ENCODE measurements at regions not wholly inside any gene's neighbourhood (a gene's known extent, or its start where the extent isn't known, plus 50 kb on each side); places are given as distances from the start of the nearest gene placed in this dataset.

GRCh38 chr3:115340586-115340985 is 193.5 kb upstream of the ZBTB20 start:
- TF ChIP-seq, protein P1, sequence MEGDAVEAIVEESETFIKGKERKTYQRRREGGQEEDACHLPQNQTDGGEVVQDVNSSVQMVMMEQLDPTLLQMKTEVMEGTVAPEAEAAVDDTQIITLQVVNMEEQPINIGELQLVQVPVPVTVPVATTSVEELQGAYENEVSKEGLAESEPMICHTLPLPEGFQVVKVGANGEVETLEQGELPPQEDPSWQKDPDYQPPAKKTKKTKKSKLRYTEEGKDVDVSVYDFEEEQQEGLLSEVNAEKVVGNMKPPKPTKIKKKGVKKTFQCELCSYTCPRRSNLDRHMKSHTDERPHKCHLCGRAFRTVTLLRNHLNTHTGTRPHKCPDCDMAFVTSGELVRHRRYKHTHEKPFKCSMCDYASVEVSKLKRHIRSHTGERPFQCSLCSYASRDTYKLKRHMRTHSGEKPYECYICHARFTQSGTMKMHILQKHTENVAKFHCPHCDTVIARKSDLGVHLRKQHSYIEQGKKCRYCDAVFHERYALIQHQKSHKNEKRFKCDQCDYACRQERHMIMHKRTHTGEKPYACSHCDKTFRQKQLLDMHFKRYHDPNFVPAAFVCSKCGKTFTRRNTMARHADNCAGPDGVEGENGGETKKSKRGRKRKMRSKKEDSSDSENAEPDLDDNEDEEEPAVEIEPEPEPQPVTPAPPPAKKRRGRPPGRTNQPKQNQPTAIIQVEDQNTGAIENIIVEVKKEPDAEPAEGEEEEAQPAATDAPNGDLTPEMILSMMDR (conservative IDR thresholded peaks at IDR 0.05 in 1 of 2, IDR thresholded peaks at IDR 0.05 in 1 of 2; ENCODE audit: low read depth in 1 of 2, low read length in 2 of 2): no peak
- TF ChIP-seq EZH2 (IDR thresholded peaks at IDR 0.05; ENCODE audit: low read length, missing control alignments): no peak
